ENCODE measurements at regions not wholly inside any gene's neighbourhood (a gene's known extent, or its start where the extent isn't known, plus 50 kb on each side); places are given as distances from the start of the nearest gene placed in this dataset.

DNA sequence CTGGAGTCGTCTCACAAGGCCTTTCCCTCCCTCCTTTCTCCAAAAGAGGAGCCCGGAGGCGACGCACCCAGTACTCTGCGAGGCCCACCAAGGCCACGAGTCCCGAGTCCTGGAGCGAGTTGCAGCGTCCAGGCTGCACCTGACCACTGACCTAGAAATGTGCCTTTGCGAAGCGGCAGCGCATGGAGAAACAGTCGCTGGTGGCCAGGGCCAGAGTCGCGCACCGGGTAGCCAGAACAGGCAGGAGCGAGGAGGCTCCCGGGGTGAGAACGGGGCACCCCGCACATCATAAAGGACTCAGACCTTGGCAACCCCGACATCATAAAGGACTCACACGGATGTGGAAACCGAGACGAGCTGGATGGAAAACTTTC is 318.4 kb downstream of the FAM72C start:
- Histone ChIP-seq H3K36me3 (ENCODE audit: control insufficient read depth in 1 of 2, insufficient read depth in 2 of 2, low read length in 2 of 2) (no peaks in the 10 kb centered on the region), H3K4me1 (ENCODE audit: control insufficient read depth in 1 of 2, insufficient read depth in 2 of 2, low read length in 2 of 2) (no peaks in the 10 kb centered on the region), H3K9me2 (ENCODE audit: insufficient read depth) (no peaks in the 10 kb centered on the region), H3K9ac (ENCODE audit: low read length) (no peak overlapping the region), H2AFZ (ENCODE audit: low read depth, low read length, poor library complexity, severe bottlenecking) (no peak overlapping the region), H3K79me2 (ENCODE audit: insufficient read depth, low read length) (no peaks in the 10 kb centered on the region), H3K27ac (ENCODE audit: low read depth, low read length) (no peak overlapping the region), H3K4me2 (ENCODE audit: low read length) (no peak overlapping the region), H3K9me3 (ENCODE audit: control insufficient read depth in 1 of 2, insufficient read depth in 1 of 2, low read depth in 1 of 2, low read length in 2 of 2) (no peaks in the 10 kb centered on the region), H3K27me3 (ENCODE audit: insufficient read depth, low read length) (no peaks in the 10 kb centered on the region), H3K4me3 (replicated peaks in 1 of 2; ENCODE audit: low read depth in 1 of 2, low read length in 2 of 2) (no peak overlapping the region), H4K20me1 (ENCODE audit: insufficient read depth) (no peaks in the 10 kb centered on the region)
- ATAC-seq (no peak), DNase-seq (ENCODE audit: low read depth, low spot score) (no peak)
- intact Hi-C loops (cut with micrococcal nuclease): no loop called here
- POLR2A ChIA-PET: no interaction called here
- no TSS peak for BruUV-seq (replicated peaks)
- TF ChIP-seq, protein P1, sequence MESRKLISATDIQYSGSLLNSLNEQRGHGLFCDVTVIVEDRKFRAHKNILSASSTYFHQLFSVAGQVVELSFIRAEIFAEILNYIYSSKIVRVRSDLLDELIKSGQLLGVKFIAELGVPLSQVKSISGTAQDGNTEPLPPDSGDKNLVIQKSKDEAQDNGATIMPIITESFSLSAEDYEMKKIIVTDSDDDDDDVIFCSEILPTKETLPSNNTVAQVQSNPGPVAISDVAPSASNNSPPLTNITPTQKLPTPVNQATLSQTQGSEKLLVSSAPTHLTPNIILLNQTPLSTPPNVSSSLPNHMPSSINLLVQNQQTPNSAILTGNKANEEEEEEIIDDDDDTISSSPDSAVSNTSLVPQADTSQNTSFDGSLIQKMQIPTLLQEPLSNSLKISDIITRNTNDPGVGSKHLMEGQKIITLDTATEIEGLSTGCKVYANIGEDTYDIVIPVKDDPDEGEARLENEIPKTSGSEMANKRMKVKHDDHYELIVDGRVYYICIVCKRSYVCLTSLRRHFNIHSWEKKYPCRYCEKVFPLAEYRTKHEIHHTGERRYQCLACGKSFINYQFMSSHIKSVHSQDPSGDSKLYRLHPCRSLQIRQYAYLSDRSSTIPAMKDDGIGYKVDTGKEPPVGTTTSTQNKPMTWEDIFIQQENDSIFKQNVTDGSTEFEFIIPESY (IDR thresholded peaks at IDR 0.05; ENCODE audit: extremely low read depth, insufficient replicate concordance, low read length): no peak
- TF ChIP-seq, protein P2, sequence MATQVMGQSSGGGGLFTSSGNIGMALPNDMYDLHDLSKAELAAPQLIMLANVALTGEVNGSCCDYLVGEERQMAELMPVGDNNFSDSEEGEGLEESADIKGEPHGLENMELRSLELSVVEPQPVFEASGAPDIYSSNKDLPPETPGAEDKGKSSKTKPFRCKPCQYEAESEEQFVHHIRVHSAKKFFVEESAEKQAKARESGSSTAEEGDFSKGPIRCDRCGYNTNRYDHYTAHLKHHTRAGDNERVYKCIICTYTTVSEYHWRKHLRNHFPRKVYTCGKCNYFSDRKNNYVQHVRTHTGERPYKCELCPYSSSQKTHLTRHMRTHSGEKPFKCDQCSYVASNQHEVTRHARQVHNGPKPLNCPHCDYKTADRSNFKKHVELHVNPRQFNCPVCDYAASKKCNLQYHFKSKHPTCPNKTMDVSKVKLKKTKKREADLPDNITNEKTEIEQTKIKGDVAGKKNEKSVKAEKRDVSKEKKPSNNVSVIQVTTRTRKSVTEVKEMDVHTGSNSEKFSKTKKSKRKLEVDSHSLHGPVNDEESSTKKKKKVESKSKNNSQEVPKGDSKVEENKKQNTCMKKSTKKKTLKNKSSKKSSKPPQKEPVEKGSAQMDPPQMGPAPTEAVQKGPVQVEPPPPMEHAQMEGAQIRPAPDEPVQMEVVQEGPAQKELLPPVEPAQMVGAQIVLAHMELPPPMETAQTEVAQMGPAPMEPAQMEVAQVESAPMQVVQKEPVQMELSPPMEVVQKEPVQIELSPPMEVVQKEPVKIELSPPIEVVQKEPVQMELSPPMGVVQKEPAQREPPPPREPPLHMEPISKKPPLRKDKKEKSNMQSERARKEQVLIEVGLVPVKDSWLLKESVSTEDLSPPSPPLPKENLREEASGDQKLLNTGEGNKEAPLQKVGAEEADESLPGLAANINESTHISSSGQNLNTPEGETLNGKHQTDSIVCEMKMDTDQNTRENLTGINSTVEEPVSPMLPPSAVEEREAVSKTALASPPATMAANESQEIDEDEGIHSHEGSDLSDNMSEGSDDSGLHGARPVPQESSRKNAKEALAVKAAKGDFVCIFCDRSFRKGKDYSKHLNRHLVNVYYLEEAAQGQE (IDR thresholded peaks at IDR 0.05; ENCODE audit: low read depth): no peak
- no peak for TF ChIP-seq YY1 (IDR thresholded peaks at IDR 0.05; ENCODE audit: extremely low read depth, insufficient replicate concordance, low read depth, low read length)
- TF ChIP-seq, protein P3, sequence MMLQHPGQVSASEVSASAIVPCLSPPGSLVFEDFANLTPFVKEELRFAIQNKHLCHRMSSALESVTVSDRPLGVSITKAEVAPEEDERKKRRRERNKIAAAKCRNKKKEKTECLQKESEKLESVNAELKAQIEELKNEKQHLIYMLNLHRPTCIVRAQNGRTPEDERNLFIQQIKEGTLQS (IDR thresholded peaks at IDR 0.05): no peak
- RAD21 ChIA-PET (ENCODE audit: low non-redundant PET in 1 of 2, low total read pairs in 2 of 2, uncharacterized antibody in 2 of 2, unreplicated experiment in 2 of 2): no interaction called here
- CTCF ChIA-PET: no interaction called here

All from HCT116 (cell line).